ENCODE measurements at regions not wholly inside any gene's neighbourhood (a gene's known extent, or its start where the extent isn't known, plus 50 kb on each side); places are given as distances from the start of the nearest gene placed in this dataset.

GRCh38 chr12:111207761-111208160, 161.1 kb downstream of the PHETA1 start:
- in situ Hi-C loops (cut with HindIII; ENCODE audit: low sequenced_read_pairs): no loop called here
- no peak for DNase-seq (ENCODE audit: low spot score)

DNA sequence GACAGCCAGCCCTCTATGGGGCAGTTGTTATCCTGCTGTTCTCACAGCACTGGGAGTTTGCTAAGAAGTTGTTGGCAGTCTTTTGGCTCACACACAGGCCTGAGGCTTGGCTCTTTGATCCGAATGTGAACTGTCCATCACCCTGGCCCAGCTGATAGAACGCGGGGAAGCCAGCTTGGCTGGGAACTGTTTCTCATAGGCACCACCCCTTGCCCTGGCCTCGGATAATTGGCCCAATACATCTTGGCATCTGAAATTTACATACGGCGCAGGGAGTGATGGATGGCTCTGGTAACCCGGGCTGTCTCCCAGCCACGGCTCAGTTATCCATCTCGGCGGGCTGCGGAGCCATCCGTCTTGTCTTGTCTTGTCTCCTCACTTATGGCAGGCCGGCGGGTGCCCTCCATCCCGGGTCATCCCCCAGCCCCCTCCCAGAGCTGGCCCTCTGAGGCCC, 164.1 kb downstream of the PHETA1 start:
- in situ Hi-C loops (cut with HindIII; ENCODE audit: low sequenced_read_pairs): no loop called here
- DNase-seq (ENCODE audit: low spot score): no peak

DNA sequence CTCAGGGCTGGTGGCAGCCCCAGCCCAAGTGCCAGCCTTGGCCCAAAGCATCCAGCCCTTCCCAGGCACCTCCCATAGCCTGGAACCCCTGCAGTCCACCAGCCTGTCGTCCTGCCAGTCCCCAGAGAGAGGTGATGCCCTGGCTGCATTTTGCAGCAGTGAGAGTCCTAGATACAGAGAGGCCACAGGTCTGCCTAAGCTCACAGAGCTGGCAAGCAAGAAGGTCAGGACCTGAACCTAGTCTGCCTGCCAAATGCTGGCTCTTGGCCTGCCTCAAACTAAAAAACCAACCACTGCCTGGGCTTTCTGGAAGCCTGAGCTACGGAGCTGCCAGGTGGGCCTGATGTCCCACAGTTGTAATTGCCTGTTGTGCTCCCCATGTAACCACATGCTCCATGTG, 164.9 kb downstream of the PHETA1 start:
- in situ Hi-C loops (cut with HindIII; ENCODE audit: low sequenced_read_pairs): no loop called here
- no peak for DNase-seq (ENCODE audit: low spot score)

DNA sequence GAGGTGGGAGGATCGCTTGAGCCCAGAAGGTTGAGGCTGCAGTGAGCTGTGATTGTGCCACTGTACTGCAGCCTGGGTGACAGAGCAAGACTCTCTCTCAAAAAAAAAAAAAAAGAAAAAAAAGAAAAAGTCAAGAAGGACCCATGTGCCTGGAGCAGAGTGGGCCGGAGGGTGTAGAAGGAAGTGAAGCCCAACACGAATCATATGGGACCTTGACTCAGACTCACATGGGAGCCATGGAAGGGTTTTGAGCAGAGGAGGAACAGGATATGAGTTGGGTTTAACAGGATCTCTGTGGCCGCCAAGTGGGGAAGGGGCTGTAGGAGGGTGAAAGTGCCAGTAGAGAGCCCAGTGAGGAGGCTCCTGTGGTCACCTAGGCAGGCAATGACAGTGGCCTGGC, 165.4 kb downstream of the PHETA1 start:
- in situ Hi-C loops (cut with HindIII; ENCODE audit: low sequenced_read_pairs): no loop called here
- no peak for DNase-seq (ENCODE audit: low spot score)

DNA sequence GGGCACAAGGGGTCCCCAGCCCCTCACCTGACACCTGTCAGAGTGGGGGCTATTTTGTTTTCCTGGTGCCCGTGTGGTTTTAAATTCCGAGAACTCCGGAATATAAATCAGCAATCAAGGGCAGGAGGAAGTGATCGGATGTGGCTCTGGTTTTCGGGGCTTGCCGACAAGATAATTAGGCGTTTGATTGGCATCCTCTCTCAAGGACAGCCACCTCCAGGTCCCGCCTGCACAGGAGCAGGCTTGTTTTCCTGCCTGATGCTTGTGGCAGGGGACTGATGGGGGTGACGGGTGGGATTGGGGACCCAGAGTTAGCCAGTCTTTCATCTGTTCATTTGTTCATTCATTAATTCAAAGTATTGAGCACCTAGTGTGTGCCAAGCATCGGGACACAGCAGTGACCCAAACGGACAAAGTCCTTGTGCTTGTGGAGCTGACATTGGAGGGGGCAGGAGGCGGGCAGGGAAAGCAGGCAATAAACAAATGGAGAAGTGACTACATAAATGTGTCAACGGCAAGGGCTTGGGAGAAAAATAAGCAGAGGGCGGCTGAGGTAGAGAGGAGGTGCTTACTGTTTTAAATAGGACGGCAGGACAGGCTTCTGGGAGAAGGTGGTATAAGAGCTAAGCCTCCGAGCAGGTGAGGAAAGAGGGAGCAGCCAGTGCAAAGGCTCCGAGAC, 166.5 kb downstream of the PHETA1 start:
- in situ Hi-C loops (cut with HindIII; ENCODE audit: low sequenced_read_pairs): no loop called here
- no peak for DNase-seq (ENCODE audit: low spot score)

GRCh38 chr12:111201495-111202236, 167.2 kb downstream of the PHETA1 start:
- in situ Hi-C loops (cut with HindIII; ENCODE audit: low sequenced_read_pairs): no loop called here
- DNase-seq (ENCODE audit: low spot score): no peak

GRCh38 chr12:111201036-111201435, 167.9 kb downstream of the PHETA1 start:
- in situ Hi-C loops (cut with HindIII; ENCODE audit: low sequenced_read_pairs): no loop called here
- DNase-seq (ENCODE audit: low spot score): no peak

- in situ Hi-C loops (cut with HindIII; ENCODE audit: low sequenced_read_pairs): no loop called here
Measured at GRCh38 chr12:111197376-111197944, 171.4 kb downstream of the PHETA1 start.

GRCh38 chr12:111196532-111196931, 172.4 kb downstream of the PHETA1 start:
- in situ Hi-C loops (cut with HindIII; ENCODE audit: low sequenced_read_pairs): no loop called here
- DNase-seq (ENCODE audit: low spot score): no peak

More at GRCh38 chr12:111197376-111197944, 171.4 kb downstream of the PHETA1 start:
- no peak for DNase-seq (ENCODE audit: low spot score)

DNA sequence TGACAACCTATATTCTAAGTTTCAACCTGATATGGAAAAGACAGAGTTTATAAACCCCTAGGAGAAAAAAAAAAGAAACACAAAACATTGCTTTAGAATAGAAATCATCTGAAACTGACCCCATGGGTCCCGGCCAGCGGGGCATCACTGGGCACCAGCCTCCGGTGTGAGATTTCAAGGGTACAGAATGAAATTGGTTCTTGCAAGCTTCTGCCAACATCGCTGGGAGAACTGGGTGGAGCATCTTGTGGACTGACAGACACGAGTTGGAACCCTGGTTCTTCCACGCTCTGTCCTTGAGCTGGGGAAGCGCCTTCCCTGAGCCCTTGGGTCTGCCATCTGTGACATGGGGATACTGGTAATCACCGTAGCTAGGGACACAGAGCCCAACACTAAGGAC, 173.6 kb downstream of the PHETA1 start:
- no peak for DNase-seq (ENCODE audit: low spot score)
- in situ Hi-C loops (cut with HindIII; ENCODE audit: low sequenced_read_pairs): no loop called here

DNA sequence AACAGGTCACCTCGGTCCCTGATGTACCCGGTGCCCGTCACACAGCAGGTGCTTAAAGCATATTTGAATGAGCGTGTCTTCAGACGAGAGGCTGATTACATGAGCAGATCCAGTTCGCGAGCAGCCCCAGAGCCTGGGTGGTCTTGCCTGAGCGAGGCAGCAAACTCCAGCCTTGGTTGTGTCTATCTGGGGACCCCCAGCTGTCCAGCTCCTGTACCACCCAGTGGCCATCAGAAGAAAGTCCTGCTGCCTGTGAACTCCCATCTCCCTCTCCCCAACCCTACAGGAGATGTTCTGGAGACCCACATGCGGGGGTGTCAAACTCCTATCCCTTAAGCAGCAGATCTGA, 174.2 kb downstream of the PHETA1 start:
- in situ Hi-C loops (cut with HindIII; ENCODE audit: low sequenced_read_pairs): no loop called here

DNA sequence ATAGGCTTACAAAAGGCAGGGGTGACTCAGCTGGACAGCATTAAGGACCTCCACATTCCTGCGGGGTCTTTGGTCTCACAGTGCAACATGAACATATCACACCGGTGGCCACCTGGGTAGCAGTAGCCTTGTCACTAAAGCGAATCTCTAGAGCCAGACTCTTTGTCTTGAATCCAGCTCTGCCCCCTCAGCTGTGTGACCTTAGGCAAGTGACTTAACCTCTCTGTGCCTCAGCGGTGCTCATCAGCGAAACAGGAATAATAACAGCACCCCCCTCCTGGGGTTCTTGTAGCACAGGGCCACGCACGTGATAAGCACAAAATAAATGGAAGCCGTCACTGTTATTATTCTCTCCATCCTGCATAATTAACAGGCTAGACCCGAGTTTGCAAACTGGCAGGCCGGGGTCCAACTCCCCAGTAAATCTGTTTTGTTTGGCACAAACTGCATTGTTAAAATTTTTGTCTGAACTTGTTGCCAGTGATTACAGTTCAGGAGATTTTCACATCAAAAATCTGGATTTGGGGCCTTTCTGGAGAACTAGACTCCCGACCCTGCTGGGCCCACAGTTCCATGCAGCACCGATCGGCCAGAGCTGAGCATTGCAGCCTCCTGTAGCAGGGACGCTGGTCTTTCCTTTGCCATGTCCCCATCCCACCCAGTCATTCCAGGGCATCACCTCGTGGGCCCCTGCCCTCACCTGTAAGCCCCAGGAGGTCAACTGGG, 174.8 kb downstream of the PHETA1 start:
- in situ Hi-C loops (cut with HindIII; ENCODE audit: low sequenced_read_pairs): no loop called here
- no peak for DNase-seq (ENCODE audit: low spot score)

More for the DNA sequence above, 174.2 kb downstream of the PHETA1 start:
- DNase-seq (ENCODE audit: low spot score): no peak

GRCh38 chr12:111193496-111193895, 175.4 kb downstream of the PHETA1 start:
- in situ Hi-C loops (cut with HindIII; ENCODE audit: low sequenced_read_pairs): no loop called here
- DNase-seq (ENCODE audit: low spot score): no peak

DNA sequence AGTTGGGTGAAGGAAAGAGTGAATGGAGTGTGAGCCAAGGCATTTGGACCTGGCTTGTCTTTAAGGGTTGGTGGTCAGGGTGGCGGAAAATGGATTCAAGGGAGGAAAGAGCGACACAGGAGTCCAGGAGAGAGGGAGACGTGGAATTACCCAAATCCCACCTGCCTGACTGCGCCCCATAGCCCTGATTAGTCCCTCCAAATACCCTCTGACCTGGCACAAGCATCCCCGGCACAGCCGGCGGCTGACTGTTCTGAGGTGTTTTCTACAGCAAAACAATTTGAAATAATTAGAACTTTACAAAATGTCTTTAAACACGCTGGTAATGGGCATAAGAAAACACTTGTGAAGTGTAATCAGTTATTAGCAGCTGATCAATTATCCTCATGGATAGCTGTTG, 175.8 kb downstream of the PHETA1 start:
- no peak for DNase-seq (ENCODE audit: low spot score)
- in situ Hi-C loops (cut with HindIII; ENCODE audit: low sequenced_read_pairs): no loop called here

DNA sequence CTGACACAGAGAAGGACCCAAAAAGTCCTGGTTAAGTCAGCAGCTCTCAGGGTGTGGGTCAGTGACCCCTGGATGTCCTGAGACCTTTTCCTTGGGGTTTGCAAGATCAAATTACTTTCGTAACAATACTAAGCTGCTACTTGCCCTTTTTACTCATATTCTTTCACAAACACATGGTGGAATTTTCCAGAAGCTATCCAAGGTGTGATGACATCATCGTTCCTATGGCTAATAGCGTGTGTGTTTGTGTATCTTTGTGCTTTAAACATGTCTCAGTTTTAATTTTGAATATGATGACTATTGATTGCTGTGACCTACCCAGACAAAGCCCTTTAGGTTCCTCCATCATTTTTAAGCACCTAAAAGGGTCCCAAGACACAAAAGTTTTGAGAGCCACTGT, 176.2 kb downstream of the PHETA1 start:
- DNase-seq (ENCODE audit: low spot score): no peak
- in situ Hi-C loops (cut with HindIII; ENCODE audit: low sequenced_read_pairs): no loop called here

GRCh38 chr12:111190741-111191526, 178.0 kb downstream of the PHETA1 start:
- in situ Hi-C loops (cut with HindIII; ENCODE audit: low sequenced_read_pairs): no loop called here
- DNase-seq (ENCODE audit: low spot score): no peak

DNA sequence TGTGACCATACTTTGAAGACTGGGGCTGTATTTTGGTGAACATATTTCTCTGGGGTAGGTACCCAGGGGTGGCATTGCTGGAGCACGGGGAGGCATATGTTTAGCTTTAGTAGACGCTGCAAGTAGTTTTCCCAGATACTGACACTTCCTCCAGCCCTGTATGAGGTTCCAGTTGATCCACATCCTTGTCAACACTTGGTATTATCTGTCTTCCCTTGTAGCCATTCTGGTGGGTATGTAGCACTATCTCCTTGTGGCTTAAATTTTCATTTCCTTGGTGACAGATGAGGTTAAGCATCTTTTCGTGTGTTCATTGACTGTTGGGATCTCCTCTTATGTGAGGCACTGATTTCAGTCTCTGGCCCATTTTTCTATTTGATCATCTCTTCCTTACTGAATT, 179.1 kb downstream of the PHETA1 start:
- in situ Hi-C loops (cut with HindIII; ENCODE audit: low sequenced_read_pairs): no loop called here
- no peak for DNase-seq (ENCODE audit: low spot score)

GRCh38 chr12:111188436-111188835, 180.5 kb downstream of the PHETA1 start:
- in situ Hi-C loops (cut with HindIII; ENCODE audit: low sequenced_read_pairs): no loop called here
- no peak for DNase-seq (ENCODE audit: low spot score)

DNA sequence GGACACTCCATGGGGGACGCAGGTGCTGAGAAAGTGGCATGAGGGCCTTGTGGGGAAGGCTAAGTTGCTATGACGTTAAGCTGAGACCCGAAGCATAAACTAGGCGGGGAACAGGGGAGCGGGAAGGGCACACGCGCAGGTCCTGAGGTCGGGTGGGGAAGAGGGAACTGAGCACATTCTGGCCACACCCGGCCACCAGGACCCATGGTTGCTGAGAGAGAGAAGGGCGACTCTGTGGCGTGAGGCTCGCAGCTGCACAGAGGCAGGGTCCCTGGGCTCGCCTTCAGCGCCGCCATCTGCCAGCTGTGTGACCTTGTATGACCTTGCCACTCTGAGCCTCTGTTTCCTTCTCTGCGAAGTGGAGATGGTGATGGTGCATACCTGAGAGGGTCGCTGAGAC, 182.5 kb downstream of the PHETA1 start:
- DNase-seq (ENCODE audit: low spot score): no peak
- in situ Hi-C loops (cut with HindIII; ENCODE audit: low sequenced_read_pairs): no loop called here

All from G401 (cell line).